Left ventricle myocardium superior (tissue), 1 donor: ENCODE measurements at regions not wholly inside any gene's neighbourhood (a gene's known extent, or its start where the extent isn't known, plus 50 kb on each side); places are given as distances from the start of the nearest gene placed in this dataset.

ENCODE experiments used
- ATAC-seq: fragments of 200-7000 bp; cut with Tn5 transposase; one replicate; pipeline ENCODE4 v1.9.1; 2020; ENCODE audit warnings: mild to moderate bottlenecking, moderate library complexity
- DNase-seq: peaks from one replicate; pipeline ENCODE4 v3.0.0-alpha.2; 2020
- intact Hi-C: fragments of 100-400 bp; cut with micrococcal nuclease; formaldehyde crosslinking; loops from one replicate; pipeline ENCODE4 v1.11.0; 2022
- donor health status: DM: no; HTN: yes; CAD: no; lungs with severe emphysema.

DNA sequence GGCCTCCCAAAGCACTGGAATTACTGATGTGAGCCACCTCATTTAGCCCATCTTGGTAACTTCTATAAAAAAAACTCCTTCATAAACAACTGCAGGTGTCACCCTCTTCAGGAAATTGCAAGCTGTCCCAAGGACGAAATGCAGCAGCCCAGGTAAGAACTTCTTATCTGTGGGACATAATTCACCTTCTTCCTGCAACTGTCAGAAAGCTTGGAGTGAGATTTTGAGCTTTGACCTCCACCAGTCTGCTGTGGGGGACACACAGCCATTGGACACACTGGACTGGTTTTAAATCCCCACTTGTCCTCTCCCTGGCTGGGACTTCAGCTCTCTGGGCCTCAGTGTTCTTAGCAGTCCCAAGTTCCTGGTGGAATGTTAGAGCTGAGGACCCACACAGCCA is 368.5 kb downstream of the MN1 start:
- intact Hi-C loops: no loop called here
- no peak for DNase-seq
- no peak for ATAC-seq

DNA sequence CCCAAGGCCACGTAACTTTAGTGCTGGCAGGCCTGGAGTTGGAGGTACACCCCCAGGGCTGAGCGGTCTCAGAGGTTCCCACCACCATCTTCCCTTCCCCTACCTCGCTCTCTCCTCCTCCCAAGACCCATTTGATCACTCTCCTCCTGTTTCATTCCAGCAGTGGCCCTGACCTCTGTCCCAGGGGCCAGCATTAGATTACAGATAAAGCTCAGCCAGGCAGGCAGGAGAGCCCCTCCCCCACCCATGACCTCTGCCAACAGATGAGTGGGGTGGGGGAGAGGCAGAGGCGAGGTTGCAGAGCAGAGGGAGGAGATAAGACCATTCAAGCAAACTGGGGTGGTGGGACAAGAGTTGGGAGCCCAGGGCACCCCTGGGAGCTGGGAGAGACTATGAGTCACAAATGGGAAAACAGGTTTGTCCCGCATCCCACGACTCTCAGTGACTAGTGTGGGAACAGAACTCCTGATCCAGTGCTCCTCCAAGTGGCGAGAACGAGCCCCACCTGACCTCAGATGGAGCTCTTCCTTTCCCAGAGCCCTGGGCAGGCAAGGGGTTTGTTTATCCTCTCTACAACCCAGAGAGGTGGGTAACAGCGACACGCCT is 367.9 kb downstream of the MN1 start:
- intact Hi-C loops: no loop called here
- ATAC-seq (no peak), DNase-seq (no peak)

DNA sequence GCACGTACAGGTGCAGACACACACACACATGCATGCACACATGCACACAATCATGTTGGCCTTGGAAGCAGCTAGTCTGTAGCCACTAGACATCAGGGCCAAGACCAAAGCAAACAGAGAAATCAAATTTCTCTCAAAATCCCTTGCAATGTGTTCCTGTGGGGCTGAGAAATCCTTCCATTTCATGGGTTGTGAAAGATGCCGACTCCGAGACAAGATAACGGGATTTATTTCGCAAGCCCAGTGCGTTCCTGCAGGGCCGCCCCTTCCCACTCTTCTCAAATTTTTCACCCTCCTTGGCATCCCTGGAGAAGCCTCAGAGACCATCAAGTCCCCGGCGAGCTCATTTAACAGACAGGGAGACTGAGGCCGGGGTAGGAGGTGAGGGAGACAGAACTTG is 366.7 kb downstream of the MN1 start:
- peak; percentile 67 for ATAC-seq
- intact Hi-C loops: no loop called here
- DNase-seq: no peak

- intact Hi-C loops: no loop called here
- ATAC-seq: peak; percentile 90
- DNase-seq: peak; percentile 83
Measured at GRCh38 chr22:27435844-27436576, 365.5 kb downstream of the MN1 start.

- no peak for DNase-seq
- no peak for ATAC-seq
- intact Hi-C loops: no loop called here
Measured at GRCh38 chr22:27436591-27436990, 365.0 kb downstream of the MN1 start.

GRCh38 chr22:27437570-27437969 is 364.0 kb downstream of the MN1 start:
- intact Hi-C loops: no loop called here
- ATAC-seq (no peak), DNase-seq (no peak)

- intact Hi-C loops: no loop called here
- ATAC-seq: no peak
- peak; percentile 44 for DNase-seq
Measured at GRCh38 chr22:27438271-27438980, 363.1 kb downstream of the MN1 start.

DNA sequence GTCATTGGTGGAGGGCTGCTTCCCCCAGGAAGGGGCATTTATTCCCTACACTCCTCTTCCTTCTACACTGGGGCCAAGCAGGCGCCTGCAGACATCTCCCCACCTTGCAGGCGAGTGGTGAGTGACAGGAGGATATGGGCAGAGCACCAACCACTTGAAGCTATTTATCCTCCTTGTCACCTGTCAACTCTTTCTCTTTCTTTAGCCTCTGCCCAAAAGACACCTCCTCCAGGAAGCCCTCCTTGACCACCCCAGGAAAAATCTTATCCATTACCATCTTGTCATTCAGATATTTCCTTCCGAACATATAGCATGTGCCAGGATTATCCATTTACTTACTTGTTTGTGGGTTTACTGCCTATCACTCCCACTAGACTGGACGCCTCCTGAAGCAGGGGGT is 362.4 kb downstream of the MN1 start:
- intact Hi-C loops: no loop called here
- DNase-seq (no peak), ATAC-seq (no peak)

- ATAC-seq (no peak), DNase-seq (no peak)
- intact Hi-C loops: no loop called here
Measured at GRCh38 chr22:27440304-27440865, 361.2 kb downstream of the MN1 start.

GRCh38 chr22:27441706-27442475 is 359.7 kb downstream of the MN1 start:
- DNase-seq (no peak), ATAC-seq (no peak)
- intact Hi-C loops: no loop called here

DNA sequence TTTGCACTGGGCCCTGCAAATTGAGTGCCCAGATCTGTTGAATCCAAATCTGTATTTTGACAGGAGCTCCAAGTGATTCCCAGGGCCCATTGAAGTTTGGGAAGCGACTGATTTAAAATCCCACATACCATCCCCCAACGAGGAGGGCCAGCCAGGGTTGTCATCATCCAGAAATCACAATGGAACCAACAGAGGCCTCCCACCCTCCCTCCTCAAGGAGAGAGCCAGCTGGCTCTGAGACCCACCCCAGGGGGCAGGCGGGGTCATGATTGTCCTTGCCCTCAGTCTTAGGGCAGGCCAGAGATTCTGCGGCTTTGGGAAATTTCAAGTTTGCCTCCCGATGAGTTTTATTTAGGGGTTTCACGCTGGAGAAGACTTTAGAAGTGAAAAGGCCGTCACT is 358.2 kb downstream of the MN1 start:
- intact Hi-C loops: no loop called here
- peak; percentile 68 for DNase-seq
- ATAC-seq: peak; percentile 72

GRCh38 chr22:27445881-27446280 is 355.7 kb downstream of the MN1 start:
- peak; percentile 59 for DNase-seq
- ATAC-seq: peak; percentile 84

DNA sequence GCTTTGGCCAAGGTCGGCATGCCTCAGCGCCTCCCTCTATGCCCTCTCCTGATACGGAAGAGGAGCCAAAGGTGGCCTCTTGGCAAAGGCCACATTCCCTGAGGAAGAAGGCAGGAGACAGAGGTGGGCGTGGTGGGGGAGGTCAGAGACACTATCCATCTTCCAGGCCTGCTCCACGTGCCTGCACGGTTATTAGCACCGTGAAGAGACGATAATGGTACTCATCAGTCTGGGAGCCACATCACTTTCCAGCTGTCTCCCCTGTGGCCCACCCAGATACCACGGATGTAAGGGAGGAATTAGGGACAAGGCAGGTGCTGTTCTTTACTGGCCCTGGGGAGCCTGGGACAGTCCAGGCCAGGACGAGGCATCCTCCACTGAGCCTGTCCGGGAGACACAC is 354.3 kb downstream of the MN1 start:
- DNase-seq: no peak
- no peak for ATAC-seq
- intact Hi-C loops: no loop called here

More at GRCh38 chr22:27445881-27446280, 355.7 kb downstream of the MN1 start:
- intact Hi-C loops: no loop called here

DNA sequence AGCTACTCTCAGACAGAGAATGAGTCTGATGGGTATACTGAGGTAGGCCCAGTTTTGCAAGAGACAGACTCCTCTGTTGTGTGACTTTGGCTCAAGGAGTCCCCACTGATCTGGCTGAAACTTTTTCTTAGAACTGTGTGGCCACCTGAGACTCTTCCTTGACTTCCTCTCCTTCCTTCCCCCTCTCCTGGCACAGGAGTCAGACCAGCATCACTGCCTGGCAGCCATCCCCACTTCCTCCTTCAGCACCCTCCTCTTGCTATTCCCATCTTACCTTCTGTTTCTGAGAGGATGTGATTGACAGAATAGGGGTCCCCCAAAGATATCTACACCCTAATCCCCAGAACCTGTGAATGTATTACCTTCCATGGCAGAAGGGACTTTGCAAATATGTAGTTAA is 351.1 kb downstream of the MN1 start:
- DNase-seq (no peak), ATAC-seq (no peak)
- intact Hi-C loops: no loop called here

- intact Hi-C loops: no loop called here
- DNase-seq (no peak), ATAC-seq (no peak)
Measured at GRCh38 chr22:27452245-27452644, 349.3 kb downstream of the MN1 start.

DNA sequence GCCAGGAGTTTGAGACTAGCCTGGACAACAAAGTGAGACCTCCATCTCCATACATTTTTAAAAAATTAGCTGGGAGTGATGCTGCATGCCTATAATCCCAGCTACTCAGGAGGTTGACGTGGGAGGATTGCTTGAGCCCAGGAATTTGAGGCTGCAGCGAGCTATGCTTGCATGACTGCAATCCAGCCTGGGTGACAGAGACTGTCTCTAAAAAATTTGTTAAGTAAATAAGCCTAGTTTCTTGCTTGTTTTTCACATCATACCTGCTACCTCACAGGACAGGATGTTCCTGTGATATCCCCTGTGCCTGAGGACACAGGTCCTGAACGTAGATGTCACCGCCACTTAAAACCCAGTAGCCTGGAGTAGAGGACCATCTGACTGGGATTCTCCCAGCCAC is 348.6 kb downstream of the MN1 start:
- no peak for DNase-seq
- intact Hi-C loops: no loop called here

GRCh38 chr22:27453725-27454124 is 347.8 kb downstream of the MN1 start:
- intact Hi-C loops: no loop called here
- DNase-seq (no peak), ATAC-seq (no peak)

More for the DNA sequence above, 348.6 kb downstream of the MN1 start:
- no peak for ATAC-seq

DNA sequence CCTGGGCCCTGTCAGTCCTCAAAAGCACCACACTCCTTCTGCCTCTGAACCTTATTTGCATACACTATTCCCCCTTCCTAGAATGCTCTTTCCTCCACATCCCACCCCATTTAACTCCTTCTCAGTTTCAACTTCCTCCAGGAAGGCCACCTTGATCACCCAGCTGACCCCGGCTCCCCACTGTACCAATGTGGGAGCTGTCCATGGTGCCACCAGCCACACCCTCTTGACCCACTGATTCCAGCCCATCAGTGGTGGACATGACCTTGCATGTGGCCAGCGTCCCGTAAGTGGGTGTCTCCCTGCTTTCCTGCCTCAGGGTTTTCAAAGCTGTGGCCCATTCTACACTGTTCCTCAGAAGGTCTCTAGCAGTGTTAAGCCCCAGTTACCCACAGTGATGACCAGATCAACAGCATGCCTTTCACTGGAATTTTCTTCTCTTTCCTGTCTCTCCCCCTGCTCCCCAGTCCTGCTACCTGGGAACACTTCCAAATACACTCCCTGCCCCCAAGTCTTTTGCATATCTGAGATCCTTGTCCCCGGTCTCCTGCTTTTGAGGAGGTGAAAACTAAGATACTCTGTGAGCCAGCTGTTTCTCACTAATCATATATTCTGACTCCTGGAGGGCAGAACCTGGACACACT is 346.6 kb downstream of the MN1 start:
- intact Hi-C loops: no loop called here
- DNase-seq: no peak
- ATAC-seq: no peak

- intact Hi-C loops: no loop called here
- no peak for ATAC-seq
- no peak for DNase-seq
Measured at GRCh38 chr22:27455526-27455925, 346.0 kb downstream of the MN1 start.
